ENCODE measurements at regions not wholly inside any gene's neighbourhood (a gene's known extent, or its start where the extent isn't known, plus 50 kb on each side); places are given as distances from the start of the nearest gene placed in this dataset.

- DNase-seq (ENCODE audit: insufficient read length, low spot score) (no peak), FAIRE-seq (no peak)
- TF ChIP-seq POLR2A (IDR thresholded peaks at IDR 0.05; ENCODE audit: low read depth, low read length), result no peak
Measured at GRCh38 chr16:6888531-6888930, 444.1 kb upstream of the RBFOX1 start.

DNA sequence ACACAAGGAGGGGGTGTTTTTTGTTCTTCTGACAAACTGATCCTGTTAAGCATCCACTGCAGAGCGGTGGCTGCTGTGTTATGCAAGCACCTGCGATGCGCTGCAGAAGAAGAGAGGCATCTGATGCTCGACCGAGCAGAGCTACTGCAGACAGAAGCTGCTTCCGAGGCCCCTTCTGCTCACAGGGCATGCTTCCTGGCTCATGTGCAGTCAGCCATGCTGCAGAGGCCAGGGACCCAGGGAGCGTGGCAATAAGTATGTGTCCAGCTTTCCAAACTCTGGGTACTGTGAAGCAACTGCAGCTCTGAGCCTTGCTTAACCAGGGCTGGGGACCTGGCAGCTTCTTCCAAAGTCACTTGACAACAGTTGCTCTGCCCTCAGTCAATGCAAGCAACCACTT is 448.6 kb upstream of the RBFOX1 start:
- FAIRE-seq (no peak), DNase-seq (ENCODE audit: insufficient read length, low spot score) (no peak)
- TF ChIP-seq POLR2A (IDR thresholded peaks at IDR 0.05; ENCODE audit: low read depth, low read length), result no peak

DNA sequence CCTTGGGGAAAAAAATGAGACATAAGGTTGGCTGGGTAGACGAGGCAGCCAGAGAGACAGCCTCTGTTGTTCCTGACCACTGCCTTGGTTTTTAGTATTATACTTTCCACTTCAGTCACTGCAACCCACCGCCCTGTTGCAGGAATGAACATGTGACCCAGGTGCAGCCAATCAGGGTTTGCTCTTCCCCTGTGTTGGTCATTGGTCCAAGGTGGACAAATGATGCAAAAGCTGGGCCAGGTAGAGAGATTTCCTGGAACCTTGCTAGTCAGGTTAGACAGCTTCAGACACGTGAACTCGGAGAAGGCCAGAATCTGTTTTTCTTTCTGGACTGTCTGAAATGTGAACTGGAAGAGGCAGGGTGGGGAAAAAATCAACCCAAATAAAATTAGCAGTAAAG is 452.4 kb upstream of the RBFOX1 start:
- TF ChIP-seq POLR2A (IDR thresholded peaks at IDR 0.05; ENCODE audit: low read depth, low read length), result no peak
- no peak for DNase-seq (ENCODE audit: insufficient read length, low spot score)
- FAIRE-seq, result no peak

DNA sequence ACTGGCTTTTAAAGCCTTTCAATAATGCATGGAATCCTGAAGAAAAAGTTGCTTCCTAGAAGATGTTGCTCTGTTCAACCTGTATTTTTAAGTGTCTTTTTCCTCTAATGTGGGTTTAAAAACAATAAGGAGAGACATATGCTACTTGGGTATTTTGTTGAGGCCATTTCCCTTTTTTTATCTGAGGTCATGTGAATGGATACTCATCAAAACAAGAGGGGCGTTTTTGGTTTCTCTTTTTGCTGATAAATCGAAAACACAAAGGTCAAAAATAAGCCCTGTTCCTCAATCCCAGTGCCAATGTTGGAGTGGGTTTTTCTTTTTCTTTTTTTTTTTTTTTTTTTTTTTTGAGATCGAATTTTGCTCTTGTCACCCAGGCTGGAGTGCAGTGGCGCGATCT is 468.0 kb upstream of the RBFOX1 start:
- FAIRE-seq, result no peak
- no peak for TF ChIP-seq POLR2A (IDR thresholded peaks at IDR 0.05; ENCODE audit: low read depth, low read length)

GRCh38 chr16:6864244-6864643 is 468.4 kb upstream of the RBFOX1 start:
- FAIRE-seq (no peak), DNase-seq (ENCODE audit: insufficient read length, low spot score) (no peak)
- TF ChIP-seq POLR2A (IDR thresholded peaks at IDR 0.05; ENCODE audit: low read depth, low read length), result no peak

More for the DNA sequence above, 468.0 kb upstream of the RBFOX1 start:
- no peak for DNase-seq (ENCODE audit: insufficient read length, low spot score)

- FAIRE-seq (no peak), DNase-seq (ENCODE audit: insufficient read length, low spot score) (no peak)
Measured at GRCh38 chr16:6863135-6863534, 469.5 kb upstream of the RBFOX1 start.

DNA sequence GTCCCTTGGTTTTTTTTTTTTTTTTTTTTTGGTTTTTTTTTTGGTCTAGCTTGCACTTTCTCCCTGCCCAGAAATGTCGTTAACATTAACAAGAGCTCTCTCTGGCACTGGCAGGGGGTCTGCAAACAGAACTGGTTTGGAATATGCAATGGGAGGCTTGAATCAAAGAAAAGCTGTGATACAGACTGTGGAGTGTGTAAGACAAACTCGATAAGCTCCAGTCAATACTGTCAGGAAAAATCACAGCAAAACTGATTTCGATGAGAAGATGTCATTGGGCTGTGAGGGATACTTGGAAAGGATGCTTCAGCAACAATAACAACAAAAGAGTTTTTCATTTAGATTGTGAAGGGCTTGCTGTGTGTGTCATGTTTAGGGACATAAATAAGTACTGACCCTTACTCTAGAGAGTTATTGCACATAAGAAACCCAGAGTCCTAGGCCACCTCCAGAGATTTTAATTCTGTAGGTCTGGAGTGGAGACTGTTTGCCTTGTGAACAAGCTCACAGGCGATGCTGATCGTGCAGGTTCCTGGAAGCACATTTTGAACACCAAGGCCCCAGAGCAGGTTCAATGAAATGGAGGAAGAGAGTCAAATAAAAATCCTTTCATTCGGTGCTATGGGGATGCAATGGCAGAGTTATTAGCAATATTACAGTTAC is 470.7 kb upstream of the RBFOX1 start:
- TF ChIP-seq POLR2A (IDR thresholded peaks at IDR 0.05; ENCODE audit: low read depth, low read length), result no peak
- FAIRE-seq, result no peak

More at GRCh38 chr16:6863135-6863534, 469.5 kb upstream of the RBFOX1 start:
- TF ChIP-seq POLR2A (IDR thresholded peaks at IDR 0.05; ENCODE audit: low read depth, low read length), result no peak

GRCh38 chr16:6861135-6861814 is 471.4 kb upstream of the RBFOX1 start:
- FAIRE-seq (no peak), DNase-seq (ENCODE audit: insufficient read length, low spot score) (no peak)
- TF ChIP-seq POLR2A (IDR thresholded peaks at IDR 0.05; ENCODE audit: low read depth, low read length), result no peak

More for the DNA sequence above, 470.7 kb upstream of the RBFOX1 start:
- DNase-seq (ENCODE audit: insufficient read length, low spot score), result no peak

GRCh38 chr16:6857575-6857974 is 475.1 kb upstream of the RBFOX1 start:
- no peak for DNase-seq (ENCODE audit: insufficient read length, low spot score)
- TF ChIP-seq POLR2A (IDR thresholded peaks at IDR 0.05; ENCODE audit: low read depth, low read length), result no peak
- FAIRE-seq, result no peak

DNA sequence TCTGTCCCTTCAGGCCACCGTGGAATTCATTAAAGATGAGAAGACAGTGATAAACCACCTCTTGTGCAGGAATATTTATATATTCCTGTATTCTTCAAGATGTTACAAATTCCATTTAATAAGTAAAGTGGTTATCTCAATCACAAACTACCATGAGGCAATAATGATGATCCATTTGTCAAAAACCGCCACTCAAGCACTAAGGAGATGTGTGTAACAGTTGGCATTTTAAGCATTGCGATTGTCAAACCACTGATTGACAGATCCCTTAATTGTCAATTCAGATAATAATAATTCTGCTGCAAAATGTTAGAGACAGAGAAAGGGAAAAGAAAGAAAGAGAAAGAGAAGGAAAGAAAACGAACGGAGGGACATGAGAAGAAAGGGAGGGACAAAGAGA is 476.1 kb upstream of the RBFOX1 start:
- FAIRE-seq (no peak), DNase-seq (ENCODE audit: insufficient read length, low spot score) (no peak)
- TF ChIP-seq POLR2A (IDR thresholded peaks at IDR 0.05; ENCODE audit: low read depth, low read length), result no peak

DNA sequence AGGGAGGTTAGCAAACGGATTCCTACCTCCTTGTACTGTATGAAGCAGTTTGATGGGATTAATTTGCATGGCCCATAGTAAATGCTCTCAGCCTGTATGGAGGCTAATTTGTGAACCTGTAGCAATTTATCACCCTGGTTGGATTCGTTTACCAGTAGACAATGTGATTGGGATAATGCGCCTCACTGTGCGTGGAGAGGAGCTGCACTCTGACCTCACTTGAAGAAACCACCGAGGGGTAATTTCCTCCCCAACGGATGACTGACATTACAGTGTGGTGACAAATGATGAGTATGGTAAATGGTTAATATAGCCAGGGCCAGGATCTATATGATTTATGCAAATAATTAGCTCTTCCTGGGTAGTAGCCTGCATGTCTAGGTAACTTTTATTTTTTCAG is 479.1 kb upstream of the RBFOX1 start:
- DNase-seq (ENCODE audit: insufficient read length, low spot score) (no peak), FAIRE-seq (no peak)
- no peak for TF ChIP-seq POLR2A (IDR thresholded peaks at IDR 0.05; ENCODE audit: low read depth, low read length)

- FAIRE-seq (no peak), DNase-seq (ENCODE audit: insufficient read length, low spot score) (no peak)
- no peak for TF ChIP-seq POLR2A (IDR thresholded peaks at IDR 0.05; ENCODE audit: low read depth, low read length)
Measured at GRCh38 chr16:6852643-6853225, 479.9 kb upstream of the RBFOX1 start.

GRCh38 chr16:6846452-6846851 is 486.2 kb upstream of the RBFOX1 start:
- no peak for TF ChIP-seq POLR2A (IDR thresholded peaks at IDR 0.05; ENCODE audit: low read depth, low read length)
- FAIRE-seq (no peak), DNase-seq (ENCODE audit: insufficient read length, low spot score) (no peak)

DNA sequence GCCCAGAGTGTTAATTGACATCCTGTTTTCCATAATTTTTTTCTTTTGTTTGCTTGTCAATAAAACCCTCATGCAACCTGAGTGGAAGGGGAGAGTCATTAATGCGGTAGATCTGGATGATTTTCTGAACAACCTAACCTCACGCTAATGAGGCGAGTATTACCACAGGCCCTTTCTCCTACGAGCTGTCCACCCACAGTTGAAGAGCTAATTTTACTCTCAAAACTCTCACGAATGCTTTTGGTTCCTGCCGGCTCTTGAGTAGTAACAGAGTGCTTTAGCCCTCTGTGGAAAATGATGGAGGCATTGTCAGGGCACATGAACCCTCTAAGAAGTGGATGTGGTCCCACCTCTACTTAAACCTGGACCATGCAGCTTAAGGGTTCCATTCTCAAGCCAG is 491.3 kb upstream of the RBFOX1 start:
- FAIRE-seq (no peak), DNase-seq (ENCODE audit: insufficient read length, low spot score) (no peak)
- no peak for TF ChIP-seq POLR2A (IDR thresholded peaks at IDR 0.05; ENCODE audit: low read depth, low read length)

DNA sequence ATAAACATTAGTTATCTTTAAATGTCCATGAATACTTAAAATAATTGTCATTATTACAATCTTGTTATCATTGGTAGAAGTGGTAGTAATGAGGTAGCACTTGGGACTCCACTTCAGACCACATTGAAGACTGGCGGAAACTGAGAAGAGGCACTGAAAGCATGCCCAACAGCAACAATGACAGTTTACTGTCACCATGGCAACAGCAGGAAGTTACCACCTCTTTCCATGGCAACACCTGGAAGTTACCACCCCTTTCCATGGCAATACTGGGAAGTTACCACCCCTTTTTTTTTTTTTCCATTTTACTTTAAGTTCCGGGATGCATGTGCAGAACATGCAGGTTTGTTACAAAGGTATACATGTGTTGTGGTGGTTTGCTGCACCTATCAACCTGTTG is 494.9 kb upstream of the RBFOX1 start:
- DNase-seq (ENCODE audit: insufficient read length, low spot score) (no peak), FAIRE-seq (no peak)
- TF ChIP-seq POLR2A (IDR thresholded peaks at IDR 0.05; ENCODE audit: low read depth, low read length), result no peak

Measured in H54 (cell line).